ENCODE measurements at regions not wholly inside any gene's neighbourhood (a gene's known extent, or its start where the extent isn't known, plus 50 kb on each side); places are given as distances from the start of the nearest gene placed in this dataset.

DNA sequence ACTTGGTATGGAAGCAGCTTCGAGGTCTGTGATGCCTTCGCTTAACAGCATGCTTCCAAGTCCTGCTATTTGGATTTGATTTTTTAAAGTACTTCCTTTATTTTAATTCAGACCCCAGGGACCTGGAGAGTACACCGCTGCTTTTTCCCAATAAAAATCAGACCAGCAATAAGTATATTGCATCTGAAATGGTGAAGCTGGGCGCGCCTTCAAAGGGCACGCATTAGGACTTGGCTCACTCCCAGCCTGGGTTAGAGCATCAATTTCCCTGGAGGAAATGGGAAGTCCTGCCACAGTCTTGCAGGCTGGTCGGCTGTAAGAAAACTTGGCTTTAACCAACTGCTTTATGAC, 325.1 kb downstream of the RRAGC start:
- DNase-seq, result no peak

DNA sequence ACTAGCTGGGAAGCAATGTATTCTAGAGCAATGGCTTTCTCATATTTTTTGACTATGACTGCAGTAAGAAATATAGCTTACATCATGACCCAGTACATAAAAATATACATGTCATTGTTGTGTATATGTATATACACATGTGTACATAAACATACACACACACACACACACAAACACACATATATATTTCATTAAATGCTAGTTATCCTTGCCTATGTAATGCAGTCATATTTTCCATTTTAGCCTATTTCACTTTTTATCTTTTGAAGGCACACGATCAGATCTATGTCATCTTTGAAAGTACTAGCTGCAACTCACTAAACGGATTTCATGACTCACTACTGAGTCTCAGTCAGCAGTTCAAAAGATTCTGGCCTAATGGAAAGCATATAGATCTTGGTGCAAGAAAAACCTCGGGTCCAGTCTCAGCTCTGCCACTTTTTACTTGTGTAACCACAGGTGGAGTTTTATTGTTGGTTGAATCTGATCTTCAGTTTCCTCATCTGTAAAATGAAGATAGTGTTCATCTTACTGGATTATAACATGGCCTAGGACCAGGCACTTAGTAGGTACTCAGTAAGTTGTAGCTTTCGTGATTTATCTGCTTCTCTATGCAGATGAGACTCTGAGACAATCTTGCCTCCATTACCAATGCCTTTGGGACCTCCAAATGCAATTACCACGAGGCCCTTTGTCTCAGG, 325.6 kb downstream of the RRAGC start:
- DNase-seq, result no peak

DNA sequence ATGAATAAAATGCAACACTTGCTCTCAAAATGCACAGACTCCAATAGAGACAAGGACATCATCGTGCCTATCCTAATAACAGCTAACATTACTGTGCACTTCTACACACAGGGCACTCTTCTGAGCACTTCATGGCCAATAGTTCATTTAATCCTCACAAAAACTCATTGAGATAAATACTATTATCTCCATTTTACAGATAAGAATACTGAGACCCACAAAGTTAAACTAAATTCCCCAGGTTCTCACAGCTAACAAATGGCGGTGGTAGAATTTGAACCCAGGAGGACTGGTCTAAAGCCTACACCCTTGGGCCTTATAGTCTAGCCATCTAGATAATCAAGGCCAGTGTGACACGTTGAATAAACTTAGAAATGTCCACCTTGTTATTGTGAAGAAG, 328.6 kb downstream of the RRAGC start:
- no peak for DNase-seq

DNA sequence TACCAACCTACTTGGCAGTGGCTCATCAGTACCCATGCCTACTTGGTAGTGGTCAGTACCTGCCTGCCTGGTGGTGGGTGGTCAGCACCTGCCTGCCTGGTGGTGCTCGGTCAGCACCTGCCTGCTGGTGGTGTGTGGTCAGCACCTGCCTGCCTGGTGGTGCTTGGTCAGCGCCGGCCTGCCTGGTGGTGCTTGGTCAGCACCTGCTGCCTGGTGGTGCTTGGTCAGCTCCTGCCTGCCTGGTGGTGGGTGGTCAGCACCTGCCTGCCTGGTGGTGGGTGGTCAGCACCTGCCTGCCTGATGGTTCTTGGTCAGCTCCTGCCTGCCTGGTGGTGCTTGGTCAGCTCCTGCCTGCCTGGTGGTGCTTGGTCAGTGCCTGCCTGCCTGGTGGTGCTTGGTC, 329.6 kb downstream of the RRAGC start:
- no peak for DNase-seq

DNA sequence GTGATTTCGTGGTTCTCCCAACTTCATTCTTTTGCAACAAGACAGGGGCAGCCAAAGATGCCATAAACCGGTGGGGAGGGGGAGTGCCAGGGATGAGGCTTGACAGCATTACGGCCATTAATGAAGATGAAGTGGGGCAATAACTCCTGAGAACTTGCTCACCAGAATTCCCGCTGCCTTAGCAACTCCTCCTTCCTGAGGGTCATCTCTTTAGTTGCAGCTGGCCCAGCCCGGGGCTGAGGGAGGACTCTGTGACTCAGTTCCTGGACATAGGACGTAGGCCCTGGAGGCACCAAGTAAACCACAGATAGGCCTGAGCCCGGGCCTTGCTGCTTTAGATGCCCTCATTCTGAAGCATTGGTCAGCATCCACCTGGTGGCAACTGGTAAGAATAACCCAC, 330.2 kb downstream of the RRAGC start:
- DNase-seq, result no peak

DNA sequence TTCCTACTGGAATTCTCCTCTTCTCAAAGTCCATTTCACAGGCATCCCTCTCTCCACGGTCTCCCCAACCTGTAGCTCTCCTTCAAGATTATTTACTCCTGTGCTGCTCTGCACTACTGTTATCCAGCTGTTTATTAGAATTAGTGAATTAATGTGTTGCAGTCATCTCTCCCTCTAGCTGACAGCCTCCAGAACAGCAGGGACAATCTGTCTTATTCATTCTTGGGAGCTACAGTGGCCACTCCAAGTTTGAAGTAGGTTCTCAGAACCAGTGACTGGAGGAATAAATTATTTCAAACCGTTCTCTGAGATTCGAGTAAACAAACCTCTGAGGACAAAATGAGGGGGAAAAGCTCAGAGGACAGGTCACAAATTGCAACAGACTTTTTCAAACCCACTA, 330.9 kb downstream of the RRAGC start:
- no peak for DNase-seq

DNA sequence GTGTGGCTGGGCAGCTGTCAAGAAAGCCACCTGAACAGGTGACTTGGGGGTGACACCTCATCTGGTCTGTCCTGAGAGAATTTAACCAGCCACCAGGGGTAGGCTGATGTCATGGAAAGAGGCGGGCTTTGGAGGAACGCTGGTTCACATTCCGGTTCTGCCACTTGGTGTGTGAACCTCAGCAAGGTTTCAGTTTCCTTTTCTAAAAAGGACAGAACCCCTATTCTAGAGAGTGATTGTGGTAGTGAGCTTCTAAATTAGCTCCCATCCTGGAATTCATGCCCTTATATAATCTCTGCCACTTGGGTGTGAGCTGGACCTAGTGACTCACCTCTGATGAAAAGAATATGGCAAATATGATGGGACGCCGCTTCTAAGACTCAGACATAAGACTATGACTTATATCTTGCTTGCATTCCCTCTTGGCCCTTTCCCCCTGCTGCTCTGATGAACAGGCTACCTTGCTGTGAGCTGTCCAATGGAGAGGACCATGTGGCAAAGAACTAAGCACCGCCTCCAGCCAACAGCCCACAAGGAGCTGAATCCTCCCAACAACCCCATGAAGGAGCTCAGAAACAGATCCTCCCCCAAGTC, 332.1 kb downstream of the RRAGC start:
- no peak for DNase-seq

DNA sequence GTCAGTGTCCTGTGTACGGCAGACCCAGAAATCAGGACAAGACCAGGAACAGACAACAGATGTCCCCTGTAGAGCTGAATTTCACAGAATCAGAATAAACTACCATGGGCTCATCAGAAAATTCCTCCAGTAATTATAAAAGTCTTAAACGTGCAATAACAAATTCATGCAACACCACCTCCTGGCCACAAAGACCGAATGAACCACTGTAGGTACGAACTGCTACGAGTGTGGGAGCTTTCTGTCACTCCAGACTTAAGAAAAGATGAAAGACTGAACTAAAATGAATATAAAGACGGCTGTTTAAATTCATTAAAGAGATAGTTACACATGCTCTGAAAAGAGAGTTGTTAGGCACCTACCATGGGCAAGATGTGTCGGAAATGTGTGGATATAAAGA, 333.5 kb downstream of the RRAGC start:
- no peak for DNase-seq

DNA sequence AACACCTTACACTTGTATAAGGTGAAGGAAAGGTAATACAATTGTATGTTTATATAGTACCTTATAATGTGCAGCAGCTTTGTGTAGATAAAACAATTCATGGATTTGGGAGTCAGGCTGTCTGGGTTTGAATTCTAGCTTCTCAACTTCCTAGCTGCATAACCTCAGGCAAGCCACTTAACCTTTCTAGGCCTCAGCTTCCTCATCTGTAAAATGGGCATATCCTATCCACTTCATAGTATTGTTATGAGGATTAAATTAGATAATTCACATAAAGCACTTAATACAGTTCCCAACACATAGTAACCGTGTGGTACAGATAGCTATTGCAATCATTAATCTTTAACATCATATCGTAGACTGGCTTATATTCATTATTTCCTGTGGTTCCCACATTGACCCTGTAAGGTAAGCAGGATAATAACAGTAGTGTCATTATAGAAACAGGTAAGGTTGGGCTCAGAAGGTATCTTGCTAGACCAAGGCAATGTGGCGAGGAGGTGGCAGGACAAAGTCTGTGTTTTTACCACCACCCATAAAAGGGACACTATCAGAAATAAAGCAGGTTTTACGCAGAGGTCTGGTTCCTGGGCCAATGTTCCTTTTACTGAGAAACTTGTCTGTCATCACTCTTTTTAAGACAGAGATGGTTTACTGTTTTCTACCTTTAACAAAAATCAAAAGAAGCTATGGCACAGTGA, 334.1 kb downstream of the RRAGC start:
- no peak for DNase-seq

DNA sequence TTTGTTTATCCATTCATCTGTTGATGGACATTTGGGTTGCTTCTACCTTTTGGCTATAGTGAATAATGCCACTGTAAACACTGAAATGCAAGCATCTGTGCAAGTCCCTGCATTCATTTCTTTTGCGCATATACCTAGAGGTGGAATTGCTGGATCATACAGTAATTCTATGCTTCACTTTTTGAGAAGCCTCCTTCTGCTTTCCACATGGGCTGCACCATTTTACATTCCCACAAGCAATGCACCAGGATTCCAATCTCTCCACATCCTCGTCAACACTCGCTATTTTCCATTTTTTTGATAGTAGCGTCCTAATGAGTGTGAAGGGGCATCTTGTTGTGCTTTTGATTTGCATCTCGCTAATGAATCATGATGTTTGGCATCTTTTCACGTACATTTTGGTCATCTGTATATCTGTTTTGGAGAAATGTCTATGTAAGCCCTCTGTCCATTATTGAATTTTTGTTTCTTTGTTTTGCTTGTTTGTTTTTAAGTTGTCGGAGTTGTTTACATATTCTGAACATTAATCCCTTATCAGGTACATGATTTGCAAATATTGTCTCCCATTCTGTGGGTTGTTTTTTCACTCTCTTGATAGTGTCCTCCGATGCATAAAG, 335.4 kb downstream of the RRAGC start:
- DNase-seq, result no peak

DNA sequence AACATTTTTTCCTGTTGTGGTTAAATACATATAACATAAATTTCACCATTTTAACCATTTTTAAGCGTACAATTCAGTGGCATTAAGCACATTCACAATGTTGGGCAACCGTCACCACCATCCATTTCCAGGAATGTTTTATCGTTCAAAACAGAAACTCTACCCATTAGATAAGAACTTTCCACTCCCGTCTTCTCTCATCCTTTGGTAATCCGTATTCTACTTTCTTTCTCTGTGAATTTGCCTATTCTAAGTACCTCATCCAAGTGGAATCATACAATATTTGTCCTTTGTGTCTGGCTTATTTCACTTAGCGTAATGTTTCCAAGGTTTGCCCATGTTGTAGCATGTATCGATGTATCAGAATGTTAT, 336.0 kb downstream of the RRAGC start:
- no peak for DNase-seq

DNA sequence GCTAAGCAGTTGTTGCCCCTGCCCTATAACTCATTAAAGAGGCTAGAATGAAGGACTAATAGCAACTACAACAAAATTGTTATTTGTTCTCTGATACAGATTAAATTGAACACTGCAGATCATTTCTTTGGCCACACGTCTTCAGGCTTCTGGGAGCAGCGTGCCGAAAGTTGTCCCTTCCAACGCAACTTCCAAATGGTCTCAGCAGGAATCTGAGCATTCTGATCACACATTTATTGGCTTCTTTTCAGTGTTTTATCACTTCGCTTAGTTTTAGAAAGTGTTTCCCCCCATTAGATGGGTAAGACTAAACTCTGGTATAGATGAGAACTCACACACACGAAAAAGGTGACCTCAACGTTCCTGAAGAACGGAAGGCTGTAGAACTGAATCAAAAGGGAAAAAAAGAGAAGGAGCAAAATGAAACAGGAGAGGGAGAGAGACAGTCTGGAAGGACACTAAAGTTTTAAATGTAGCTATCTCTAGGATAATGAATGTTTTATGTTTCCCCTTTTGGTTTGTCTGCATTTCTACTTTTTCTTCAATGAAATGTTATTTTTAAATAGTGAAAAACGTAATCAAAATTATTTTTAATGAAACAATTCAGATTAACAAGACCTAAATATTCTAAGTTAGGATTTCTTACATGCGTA, 336.5 kb downstream of the RRAGC start:
- no peak for DNase-seq

DNA sequence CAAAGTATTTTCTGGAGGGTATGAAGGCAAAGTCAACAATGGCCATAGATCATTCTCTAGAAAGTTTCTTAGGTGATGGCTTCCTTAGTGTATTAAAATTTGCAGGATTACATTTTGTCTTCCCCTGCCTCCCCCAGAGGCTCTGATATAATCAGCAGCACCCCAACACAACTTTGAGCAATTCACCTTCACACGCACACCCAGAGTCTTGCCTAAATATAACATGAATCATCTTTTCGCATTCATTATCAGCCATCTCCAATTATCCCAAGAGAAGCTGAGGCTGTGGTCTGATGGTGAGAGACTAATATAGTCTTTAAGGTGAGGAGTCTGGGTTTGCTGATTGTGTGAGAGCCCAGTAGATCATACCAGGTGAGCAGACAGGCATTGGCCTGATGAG, 343.0 kb downstream of the RRAGC start:
- no peak for DNase-seq

DNA sequence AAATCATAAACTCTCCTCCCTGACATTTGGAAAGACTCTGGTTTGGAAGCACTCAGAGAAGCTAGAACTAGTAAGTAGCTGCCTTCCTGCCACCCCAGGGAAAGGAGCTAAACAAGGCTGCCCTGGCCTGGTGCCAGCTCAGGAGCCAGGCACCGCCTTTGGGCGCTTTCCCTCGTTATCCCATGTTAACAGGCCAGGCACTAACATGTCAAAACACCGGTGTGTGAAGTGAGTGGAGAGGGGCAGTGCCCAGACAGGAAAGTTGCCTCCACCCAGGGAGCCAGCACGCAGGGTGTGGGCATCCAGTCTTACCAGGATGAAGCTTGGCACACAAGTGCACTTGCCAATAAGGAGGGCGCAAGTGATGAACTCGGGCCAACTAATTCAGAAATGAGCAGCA, 346.8 kb downstream of the RRAGC start:
- no peak for DNase-seq

DNA sequence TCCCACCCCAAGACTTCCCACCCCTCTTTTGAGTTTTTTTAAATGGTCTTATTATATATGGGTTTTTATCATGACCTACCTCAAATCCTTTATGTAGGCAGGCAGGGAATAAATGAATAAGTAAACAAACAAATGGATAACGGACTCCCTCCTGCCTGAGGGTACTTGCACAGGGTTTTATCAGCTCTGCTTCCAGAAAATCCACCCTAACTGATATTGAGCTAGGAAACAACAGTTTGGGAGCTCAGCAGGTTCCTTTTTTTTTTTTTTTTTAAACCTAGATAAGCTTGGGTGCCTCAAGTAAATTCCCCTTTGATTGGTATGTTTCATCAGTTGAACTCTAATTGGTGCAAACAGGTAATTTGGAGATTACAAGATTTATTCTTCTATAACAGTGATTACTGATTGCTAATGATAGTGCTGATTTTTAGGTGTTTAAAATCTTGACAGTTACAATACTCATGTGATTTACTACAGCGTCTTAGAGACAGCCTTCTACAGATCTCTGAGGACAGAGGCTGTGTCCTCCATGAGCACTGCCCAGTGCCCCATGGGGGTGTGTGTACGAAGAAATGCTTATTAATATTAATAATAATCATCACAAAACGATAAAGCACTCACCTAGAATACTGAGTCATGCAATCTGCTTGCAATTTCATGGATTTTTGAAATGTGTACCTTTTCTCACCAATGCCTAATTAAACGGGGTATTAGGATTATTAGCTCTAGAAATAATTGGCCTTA, 347.4 kb downstream of the RRAGC start:
- DNase-seq, result no peak

DNA sequence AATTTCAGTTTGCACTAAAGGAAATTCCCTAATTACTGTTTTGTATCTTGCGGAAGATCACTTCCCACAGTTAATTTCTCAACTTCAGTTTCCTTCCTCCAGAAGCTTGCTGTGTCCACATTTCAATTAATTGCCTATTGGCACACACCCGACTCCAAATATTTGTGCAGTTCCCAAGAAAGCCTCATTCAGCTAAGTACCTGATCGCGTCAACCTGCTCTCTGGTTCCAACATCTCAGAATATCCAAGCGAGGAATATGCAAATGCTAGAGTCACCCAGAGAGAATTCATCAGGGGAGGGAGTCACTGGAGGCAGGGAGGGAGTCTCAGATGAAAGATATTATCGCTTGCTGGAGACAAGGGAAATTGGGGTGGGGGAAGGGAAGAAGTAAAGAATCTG, 351.3 kb downstream of the RRAGC start:
- no peak for DNase-seq

DNA sequence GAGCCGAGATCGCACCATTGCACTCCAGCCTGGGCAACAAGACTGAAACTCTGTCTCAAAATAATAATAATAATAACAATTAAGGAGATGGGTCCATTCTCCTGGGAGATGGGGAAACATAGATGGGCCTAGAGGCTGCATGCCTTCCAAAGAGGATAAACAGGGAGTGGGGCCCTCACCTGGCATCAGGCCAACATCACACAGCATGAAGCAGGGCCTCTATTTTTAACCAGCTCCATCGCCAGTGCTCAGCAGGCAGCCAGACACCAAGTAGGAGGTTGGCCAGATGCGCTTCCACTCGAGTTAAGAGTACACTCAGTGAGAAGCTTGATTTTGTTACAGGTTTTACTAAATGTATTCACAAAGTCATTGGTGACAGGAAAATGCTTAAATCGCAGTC, 352.0 kb downstream of the RRAGC start:
- no peak for DNase-seq

DNA sequence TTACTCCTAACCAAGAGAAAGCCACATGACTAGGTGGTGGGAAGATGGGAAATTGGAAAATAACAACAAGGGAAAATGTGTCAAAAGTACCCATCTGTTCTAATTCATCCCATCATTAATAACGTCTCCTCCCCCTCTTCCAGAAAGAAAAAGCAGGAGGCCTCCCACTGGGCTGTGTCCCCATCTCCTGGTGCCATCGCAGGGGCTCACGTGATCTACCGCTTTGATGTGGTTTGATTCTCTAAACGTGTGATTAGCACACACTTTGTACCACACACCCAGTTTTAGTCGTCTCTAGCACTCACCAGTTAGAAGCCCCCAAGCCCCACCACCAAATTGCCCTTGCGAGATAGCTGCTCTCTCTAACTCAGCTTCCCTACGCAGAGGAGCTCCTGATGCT, 353.6 kb downstream of the RRAGC start:
- no peak for DNase-seq

DNA sequence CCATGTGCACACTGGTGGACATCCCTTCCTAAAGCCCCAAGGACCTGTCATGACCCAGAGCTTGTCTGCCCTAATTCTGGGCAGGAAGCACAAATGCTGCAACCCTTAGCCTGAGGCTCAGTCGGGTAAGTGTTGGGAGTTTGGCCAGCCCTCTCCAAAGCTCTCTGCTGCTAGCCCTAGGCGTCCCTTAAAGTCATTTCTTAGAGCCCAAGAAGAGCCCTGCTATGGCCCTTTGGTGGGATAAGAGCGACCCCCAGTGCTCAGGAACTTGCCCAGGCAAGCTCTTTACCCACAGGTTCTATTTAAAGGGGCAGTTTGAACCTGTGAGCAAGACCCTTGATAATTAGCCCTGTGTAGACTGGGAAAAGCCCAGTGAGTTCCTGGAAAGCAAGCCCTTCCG, 356.8 kb downstream of the RRAGC start:
- DNase-seq, result no peak

DNA sequence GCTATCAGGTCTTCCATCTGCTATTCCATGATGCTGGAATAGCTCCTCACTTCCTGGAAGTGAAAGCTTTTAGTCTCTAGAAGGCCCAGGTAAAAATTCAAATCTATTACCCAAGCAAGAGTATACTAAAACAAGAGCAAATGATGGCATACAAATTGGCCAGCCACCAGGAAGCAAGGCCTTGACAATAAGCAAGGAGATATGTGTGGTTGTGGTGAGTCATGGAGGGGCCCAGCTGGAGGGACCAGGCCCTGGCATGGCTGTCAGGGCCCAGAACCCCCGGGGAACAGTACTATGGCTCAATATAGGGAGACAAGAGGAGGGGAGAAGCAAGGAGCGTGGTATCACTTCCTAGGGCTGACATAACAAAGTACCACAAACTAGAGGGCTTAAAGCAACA, 358.7 kb downstream of the RRAGC start:
- no peak for DNase-seq

DNA sequence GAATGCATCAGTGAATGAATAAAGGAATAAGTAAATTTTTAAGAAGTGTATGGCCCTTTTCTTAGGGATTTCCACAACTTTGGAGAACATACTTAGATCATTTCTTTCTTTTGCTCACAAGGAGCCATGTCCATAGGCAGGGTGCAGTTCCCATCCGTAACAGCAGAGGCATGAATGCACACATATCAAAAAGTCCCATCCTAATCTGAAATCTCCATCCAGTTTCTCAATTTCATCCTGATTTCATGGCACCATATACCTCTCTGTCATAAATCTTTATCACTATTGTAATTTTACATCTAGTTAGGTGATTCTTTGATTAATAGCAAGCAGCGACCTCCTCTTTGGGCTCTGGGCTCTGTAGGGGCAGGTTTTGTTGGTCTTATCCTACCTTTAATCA, 359.2 kb downstream of the RRAGC start:
- no peak for DNase-seq

DNA sequence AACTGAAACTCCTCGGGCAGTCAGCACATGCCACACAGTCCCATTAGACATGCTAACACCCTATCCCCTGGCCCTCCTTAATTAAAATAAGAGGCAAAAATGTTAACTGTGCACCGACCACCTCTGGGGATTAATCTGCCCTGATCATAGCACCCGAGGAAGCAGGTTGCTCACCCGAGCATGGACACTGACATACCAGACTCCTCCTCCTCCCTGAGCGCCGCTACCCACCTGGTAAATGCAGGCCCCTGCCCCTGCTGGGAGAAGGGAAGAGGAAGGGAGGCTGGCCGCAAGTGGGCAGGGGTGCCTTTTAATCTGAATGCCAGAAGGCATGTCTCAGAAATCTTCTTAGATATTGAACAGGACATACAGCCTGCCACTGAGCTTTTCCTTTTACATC, 360.9 kb downstream of the RRAGC start:
- DNase-seq, result no peak
